Neutrophil (primary cell): ENCODE measurements at regions not wholly inside any gene's neighbourhood (a gene's known extent, or its start where the extent isn't known, plus 50 kb on each side); places are given as distances from the start of the nearest gene placed in this dataset.
"Not testable (repeated sequence)": the region's sequence is repeated elsewhere in the genome, so short reads cannot be mapped to it uniquely, and the experiment has no call there.

ENCODE experiments used
- H3K27ac ChIP-seq: fragments of 200-600 bp; sonication (generic); 2 replicates; pipeline ENCODE4 v1.5.1; 2016; ENCODE audit warnings: mild to moderate bottlenecking, moderate library complexity
- H3K27me3 ChIP-seq: fragments of 200-600 bp; sonication (generic); 2 replicates; pipeline ENCODE4 v1.6.0; 2016; ENCODE audit warnings: mild to moderate bottlenecking
- H3K36me3 ChIP-seq: fragments of 200-600 bp; sonication (generic); 2 replicates; pipeline ENCODE4 v1.5.1; 2017
- H3K4me1 ChIP-seq, 2 experiments: fragments of 200-600 bp in 1 of 2; sonication (generic) in 1 of 2; 1 replicate in 1 of 2; 2 replicates in 1 of 2; pipeline versions ENCODE4 v1.5.1 to v1.6.1; 2013 to 2016; ENCODE audit warnings: low read depth in 1 of 2, low read length in 1 of 2, mild to moderate bottlenecking in 1 of 2, moderate library complexity in 1 of 2; ENCODE audit not compliant: control insufficient read depth in 1 of 2, insufficient read depth in 1 of 2
- H3K4me3 ChIP-seq, 2 experiments: fragments of 200-600 bp in 1 of 2; sonication (generic) in 1 of 2; 1 replicate in 1 of 2; 2 replicates in 1 of 2; pipeline ENCODE4 v1.5.1; 2013 to 2016; ENCODE audit warnings: low read depth in 1 of 2, low read length in 1 of 2, mild to moderate bottlenecking in 1 of 2, moderate library complexity in 1 of 2
- H3K9me3 ChIP-seq: fragments of 200-600 bp; sonication (generic); 2 replicates; pipeline ENCODE4 v1.5.1; 2016
- TF ChIP-seq, protein P1 (sequence below): fragments of 200-600 bp; sonication (generic); IDR thresholded peaks from 2 replicates; pipeline ENCODE4 v1.5.1; 2016; ENCODE audit warnings: antibody characterized with exemption

DNA sequence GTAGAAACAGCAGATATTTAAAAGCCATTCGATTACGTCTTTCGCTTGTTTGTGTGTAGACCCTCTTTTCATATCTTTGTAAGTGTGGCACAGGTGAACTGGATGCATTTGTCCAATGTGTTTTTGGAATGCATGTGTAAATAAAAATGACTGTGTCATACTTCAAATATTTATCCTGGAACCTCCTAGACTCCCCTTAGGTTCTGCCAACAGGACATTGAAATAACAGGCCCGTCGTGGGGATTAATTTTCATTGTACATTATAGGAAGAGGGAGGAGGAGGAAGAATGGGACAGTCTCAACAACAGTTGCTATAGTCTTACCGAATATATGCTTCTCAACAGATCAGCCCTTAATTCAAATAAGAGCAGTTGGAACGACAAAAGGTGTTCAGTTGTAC lies 95.8 kb downstream of the PRKAB2 start:
- Histone ChIP-seq H3K36me3 (no peaks in the 10 kb centered on the region), H3K9me3 (no peaks in the 10 kb centered on the region), H3K27me3 (peaks cover 100% of the 10 kb centered on the region), H3K4me3 (no peak overlapping the region), H3K27ac (no peak overlapping the region), H3K4me1 (peaks cover 0 to 4% of the 10 kb centered on the region in 2 experiments)
- TF ChIP-seq, protein P1, sequence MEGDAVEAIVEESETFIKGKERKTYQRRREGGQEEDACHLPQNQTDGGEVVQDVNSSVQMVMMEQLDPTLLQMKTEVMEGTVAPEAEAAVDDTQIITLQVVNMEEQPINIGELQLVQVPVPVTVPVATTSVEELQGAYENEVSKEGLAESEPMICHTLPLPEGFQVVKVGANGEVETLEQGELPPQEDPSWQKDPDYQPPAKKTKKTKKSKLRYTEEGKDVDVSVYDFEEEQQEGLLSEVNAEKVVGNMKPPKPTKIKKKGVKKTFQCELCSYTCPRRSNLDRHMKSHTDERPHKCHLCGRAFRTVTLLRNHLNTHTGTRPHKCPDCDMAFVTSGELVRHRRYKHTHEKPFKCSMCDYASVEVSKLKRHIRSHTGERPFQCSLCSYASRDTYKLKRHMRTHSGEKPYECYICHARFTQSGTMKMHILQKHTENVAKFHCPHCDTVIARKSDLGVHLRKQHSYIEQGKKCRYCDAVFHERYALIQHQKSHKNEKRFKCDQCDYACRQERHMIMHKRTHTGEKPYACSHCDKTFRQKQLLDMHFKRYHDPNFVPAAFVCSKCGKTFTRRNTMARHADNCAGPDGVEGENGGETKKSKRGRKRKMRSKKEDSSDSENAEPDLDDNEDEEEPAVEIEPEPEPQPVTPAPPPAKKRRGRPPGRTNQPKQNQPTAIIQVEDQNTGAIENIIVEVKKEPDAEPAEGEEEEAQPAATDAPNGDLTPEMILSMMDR, result no peak

DNA sequence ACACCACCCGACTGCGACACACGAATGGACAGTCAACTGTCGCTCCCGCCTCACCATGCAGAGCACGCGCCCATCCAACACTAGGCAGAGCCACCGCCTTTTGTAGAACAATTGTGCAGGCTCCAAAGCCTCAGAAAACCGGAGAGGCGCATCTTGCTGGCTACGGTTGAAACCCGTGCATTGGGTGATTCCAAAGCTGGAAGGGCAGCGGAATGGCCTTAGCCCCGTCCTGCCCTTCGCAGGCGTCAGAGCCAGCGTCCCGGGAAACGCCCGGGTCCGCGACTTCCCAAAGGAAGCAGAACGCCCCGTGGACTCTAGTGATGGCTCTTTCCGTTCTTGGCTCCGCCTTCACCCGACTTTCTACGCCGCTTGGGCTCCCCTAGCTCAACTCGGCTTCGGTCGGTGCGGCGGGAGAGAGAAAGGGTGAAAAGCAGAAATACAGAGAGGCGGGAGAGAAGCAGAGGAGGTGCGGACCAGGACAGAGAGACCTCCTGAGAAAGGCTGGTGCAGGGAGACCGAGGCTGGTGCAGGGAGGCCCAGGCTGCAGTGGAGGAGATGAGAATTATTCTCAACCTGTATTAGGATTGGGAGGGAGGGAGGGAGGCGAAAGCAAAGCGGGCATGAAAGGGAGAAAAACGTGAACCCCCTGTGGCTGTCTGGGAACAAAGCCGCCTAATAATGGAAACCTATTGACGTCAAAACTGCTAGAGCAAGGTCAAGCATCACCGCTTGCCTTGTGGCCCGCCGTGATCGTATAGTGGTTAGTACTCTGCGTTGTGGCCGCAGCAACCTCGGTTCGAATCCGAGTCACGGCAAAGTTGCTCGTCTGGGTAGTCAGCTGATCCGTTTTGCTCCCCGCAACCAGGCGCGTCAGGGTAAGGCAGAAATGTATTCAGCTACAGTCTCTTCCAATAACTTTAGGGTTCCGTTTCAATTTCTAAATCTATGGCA lies 99.5 kb downstream of the PRKAB2 start:
- Histone ChIP-seq H3K27me3 (peaks cover 81% of the 10 kb centered on the region), H3K36me3 (no peaks in the 10 kb centered on the region), H3K9me3 (no peaks in the 10 kb centered on the region), H3K4me3 (no peak overlapping the region), H3K27ac (no peak overlapping the region), H3K4me1 (peaks cover 0 to 4% of the 10 kb centered on the region in 2 experiments)
- TF ChIP-seq, protein P1, result no peak

DNA sequence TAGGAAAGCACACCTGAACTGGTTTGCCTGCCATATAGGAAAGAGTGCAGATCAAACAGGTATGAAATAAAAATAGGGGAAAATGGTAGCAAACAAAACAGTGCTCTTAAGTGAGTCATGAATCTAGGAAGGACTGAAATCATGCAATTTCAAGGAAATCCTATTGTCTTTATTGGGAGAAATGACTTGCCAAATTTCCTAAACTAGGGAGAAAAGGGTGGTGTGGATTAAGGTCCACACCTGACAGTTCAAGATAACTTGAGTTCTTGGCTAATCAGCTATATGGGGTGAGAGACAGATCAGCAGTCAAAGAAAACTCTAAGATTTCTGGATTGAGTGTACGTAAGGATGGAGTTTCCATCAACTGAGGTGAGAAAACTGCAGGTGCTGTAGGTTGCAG lies 101.1 kb downstream of the PRKAB2 start:
- TF ChIP-seq, protein P1, result no peak
- no peaks in the 10 kb centered on the region for H3K36me3 ChIP-seq
- peaks cover 65% of the 10 kb centered on the region for H3K27me3 ChIP-seq
- H3K9me3 ChIP-seq, result no peaks in the 10 kb centered on the region
- peaks cover 0 to 4% of the 10 kb centered on the region in 2 experiments for H3K4me1 ChIP-seq
- H3K27ac ChIP-seq, result no peak overlapping the region
- no peak overlapping the region for H3K4me3 ChIP-seq

DNA sequence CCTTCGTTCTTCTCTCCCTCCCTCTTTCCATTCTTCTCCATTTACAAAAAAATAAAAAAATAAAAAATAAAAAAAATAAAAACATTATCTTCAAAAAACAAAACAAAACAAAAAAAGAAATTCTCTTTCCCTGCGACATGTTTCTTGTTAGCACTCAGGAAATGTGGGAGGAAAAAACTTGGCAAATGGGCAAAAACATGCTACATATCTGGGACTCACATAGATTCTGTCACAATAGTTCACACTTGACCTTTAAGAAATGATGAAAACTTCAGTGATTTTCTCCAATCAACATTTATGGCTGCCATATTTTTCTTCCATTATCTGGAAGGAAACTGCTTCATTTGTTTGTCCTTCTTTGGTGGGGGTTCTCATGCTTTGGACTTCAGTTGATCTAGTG lies 109.3 kb downstream of the PRKAB2 start:
- Histone ChIP-seq H3K4me3 (no peak overlapping the region), H3K27me3 (no peaks in the 10 kb centered on the region), H3K27ac (no peak overlapping the region), H3K9me3 (no peaks in the 10 kb centered on the region), H3K36me3 (no peaks in the 10 kb centered on the region), H3K4me1 (no peaks in the 10 kb centered on the region)
- TF ChIP-seq, protein P1, result no peak

DNA sequence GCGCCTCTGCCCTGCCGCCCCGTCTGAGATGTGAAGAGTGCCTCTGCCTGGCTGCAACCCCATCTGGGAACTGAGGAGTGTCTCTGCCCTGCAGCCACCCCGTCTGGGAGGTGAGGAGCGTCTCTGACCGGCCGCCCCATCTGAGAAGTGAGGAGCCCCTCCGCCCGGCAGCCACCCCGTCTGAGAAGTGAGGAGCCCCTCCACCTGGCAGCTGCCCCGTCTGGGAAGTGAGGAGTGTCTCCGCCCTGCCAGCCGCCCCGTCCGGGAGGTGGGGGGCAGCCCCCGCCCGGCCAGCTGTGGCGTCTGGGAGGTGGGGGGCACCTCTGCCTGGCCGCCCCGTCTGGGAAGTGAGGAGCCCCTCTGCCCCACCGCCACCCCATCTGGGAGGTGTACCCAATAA lies 110.4 kb downstream of the PRKAB2 start:
- not testable (repeated sequence) for H3K9me3 ChIP-seq, H3K27me3 ChIP-seq, H3K4me1 ChIP-seq, H3K4me3 ChIP-seq, H3K27ac ChIP-seq, H3K36me3 ChIP-seq

DNA sequence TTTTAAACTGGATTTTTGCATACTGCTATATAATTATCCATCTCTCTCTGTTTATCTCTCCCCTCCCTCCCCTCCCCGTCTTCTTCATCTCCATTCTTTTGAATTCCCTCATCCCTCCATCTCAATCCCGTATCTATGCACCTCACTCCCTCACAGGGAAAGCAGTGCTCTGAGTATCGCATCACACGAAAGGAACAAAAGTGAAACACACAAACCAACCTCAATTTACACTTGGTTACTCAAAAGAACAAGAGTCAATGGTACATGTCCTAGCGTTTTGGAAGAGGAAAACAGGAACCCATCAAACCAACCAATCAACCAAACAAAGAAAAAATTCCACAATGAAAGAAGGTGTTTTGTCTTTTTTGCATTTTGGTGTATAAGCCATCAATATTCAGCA lies 115.1 kb downstream of the NBPF12 start:
- Histone ChIP-seq H3K9me3 (no peaks in the 10 kb centered on the region), H3K4me3 (no peak overlapping the region), H3K27ac (no peak overlapping the region), H3K4me1 (no peaks in the 10 kb centered on the region), H3K36me3 (no peaks in the 10 kb centered on the region), H3K27me3 (no peaks in the 10 kb centered on the region)
- TF ChIP-seq, protein P1, result no peak
